A549 (cell line): ENCODE measurements at regions not wholly inside any gene's neighbourhood (a gene's known extent, or its start where the extent isn't known, plus 50 kb on each side); places are given as distances from the start of the nearest gene placed in this dataset.

Source experiments
- MAFK ChIP-seq: fragments of 450-650 bp; IDR thresholded peaks from 2 replicates; pipeline ENCODE4 v1.6.1; 2014; ENCODE audit not compliant: partially characterized antibody
- PHF8 ChIP-seq: fragments of 200-600 bp; sonication (generic); IDR thresholded peaks from 2 replicates; pipeline ENCODE4 v1.6.1; 2016; ENCODE audit warnings: low read depth, mild to moderate bottlenecking, antibody characterized with exemption, moderate library complexity, borderline replicate concordance
- POLR2A ChIP-seq: IDR thresholded peaks from 2 replicates; pipeline ENCODE4 v1.6.1; 2012; ENCODE audit warnings: mild to moderate bottlenecking, low read length
- RCOR1 ChIP-seq: fragments of 150-350 bp; IDR thresholded peaks from 2 replicates; pipeline ENCODE4 v1.6.1; 2014; ENCODE audit warnings: antibody characterized with exemption, low read length, low read depth
- ZFP36 ChIP-seq: fragments of 450-650 bp; IDR thresholded peaks from 2 replicates; pipeline ENCODE4 v1.6.1; 2014; ENCODE audit warnings: borderline replicate concordance; ENCODE audit not compliant: partially characterized antibody
- TF ChIP-seq, protein P1 (sequence below): fragments of >200 bp; sonication (Bioruptor Twin); formaldehyde crosslinking; IDR thresholded peaks from 3 replicates; pipeline ENCODE4 v1.5.1; 2016

DNA sequence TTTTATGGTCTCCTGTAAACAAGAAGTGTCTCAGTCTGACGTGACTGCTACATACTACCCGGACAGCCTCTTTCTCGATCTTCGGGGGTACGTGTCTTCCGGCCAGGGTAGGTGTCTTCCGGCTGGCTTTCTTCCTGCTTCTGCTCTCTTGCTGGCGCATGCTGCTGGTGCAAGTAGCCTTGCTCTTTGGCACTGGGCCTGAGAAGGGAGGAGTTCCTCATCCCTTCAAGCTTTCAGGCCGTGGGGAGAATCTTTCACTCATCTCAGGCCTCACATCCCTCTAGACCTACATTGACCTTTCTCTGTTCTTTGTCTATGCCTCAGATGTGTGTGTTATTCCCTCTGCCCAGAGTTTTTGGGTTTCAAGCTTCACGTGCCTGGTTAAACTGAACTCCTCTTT lies 130.4 kb downstream of the JCAD start:
- TF ChIP-seq POLR2A (no peak), PHF8 (no peak), ZFP36 (no peak), MAFK (no peak), RCOR1 (no peak)
- TF ChIP-seq, protein P1, sequence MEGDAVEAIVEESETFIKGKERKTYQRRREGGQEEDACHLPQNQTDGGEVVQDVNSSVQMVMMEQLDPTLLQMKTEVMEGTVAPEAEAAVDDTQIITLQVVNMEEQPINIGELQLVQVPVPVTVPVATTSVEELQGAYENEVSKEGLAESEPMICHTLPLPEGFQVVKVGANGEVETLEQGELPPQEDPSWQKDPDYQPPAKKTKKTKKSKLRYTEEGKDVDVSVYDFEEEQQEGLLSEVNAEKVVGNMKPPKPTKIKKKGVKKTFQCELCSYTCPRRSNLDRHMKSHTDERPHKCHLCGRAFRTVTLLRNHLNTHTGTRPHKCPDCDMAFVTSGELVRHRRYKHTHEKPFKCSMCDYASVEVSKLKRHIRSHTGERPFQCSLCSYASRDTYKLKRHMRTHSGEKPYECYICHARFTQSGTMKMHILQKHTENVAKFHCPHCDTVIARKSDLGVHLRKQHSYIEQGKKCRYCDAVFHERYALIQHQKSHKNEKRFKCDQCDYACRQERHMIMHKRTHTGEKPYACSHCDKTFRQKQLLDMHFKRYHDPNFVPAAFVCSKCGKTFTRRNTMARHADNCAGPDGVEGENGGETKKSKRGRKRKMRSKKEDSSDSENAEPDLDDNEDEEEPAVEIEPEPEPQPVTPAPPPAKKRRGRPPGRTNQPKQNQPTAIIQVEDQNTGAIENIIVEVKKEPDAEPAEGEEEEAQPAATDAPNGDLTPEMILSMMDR: no peak
